ENCODE measurements at regions not wholly inside any gene's neighbourhood (a gene's known extent, or its start where the extent isn't known, plus 50 kb on each side); places are given as distances from the start of the nearest gene placed in this dataset.

GRCh38 chr10:78129211-78129610 is 95.5 kb downstream of the RPS24 start:
- Histone ChIP-seq H3K4me1 (ENCODE audit: insufficient read depth, insufficient read length) (no peaks in the 10 kb centered on the region), H3K27me3 (ENCODE audit: insufficient read depth, insufficient read length) (no peaks in the 10 kb centered on the region), H3K9me3 (ENCODE audit: insufficient read depth, low read length) (no peaks in the 10 kb centered on the region), H3K36me3 (ENCODE audit: insufficient read depth, insufficient read length, low read length) (no peaks in the 10 kb centered on the region), H3K4me3 (ENCODE audit: insufficient read length, low read depth) (no peak overlapping the region), H3K9ac (ENCODE audit: insufficient read length, low read depth) (no peak overlapping the region)
- DNase-seq (ENCODE audit: low read depth, low spot score), result no peak
- TF ChIP-seq YY1 (IDR thresholded peaks at IDR 0.05; ENCODE audit: insufficient read depth, insufficient read length) (no peak), ZNF274 (IDR thresholded peaks at IDR 0.05; ENCODE audit: low read depth, low read length) (no peak), SUZ12 (IDR thresholded peaks at IDR 0.05; ENCODE audit: extremely low read depth, insufficient read depth, insufficient read length) (no peak)

- no peak for DNase-seq (ENCODE audit: low read depth, low spot score)
- H3K4me1 ChIP-seq (ENCODE audit: insufficient read depth, insufficient read length), result no peaks in the 10 kb centered on the region
- H3K9ac ChIP-seq (ENCODE audit: insufficient read length, low read depth), result no peak overlapping the region
- no peaks in the 10 kb centered on the region for H3K9me3 ChIP-seq (ENCODE audit: insufficient read depth, low read length)
- TF ChIP-seq ZNF274 (IDR thresholded peaks at IDR 0.05; ENCODE audit: low read depth, low read length) (no peak), SUZ12 (IDR thresholded peaks at IDR 0.05; ENCODE audit: extremely low read depth, insufficient read depth, insufficient read length) (no peak), YY1 (IDR thresholded peaks at IDR 0.05; ENCODE audit: insufficient read depth, insufficient read length) (no peak)
- no peaks in the 10 kb centered on the region for H3K36me3 ChIP-seq (ENCODE audit: insufficient read depth, insufficient read length, low read length)
- H3K27me3 ChIP-seq (ENCODE audit: insufficient read depth, insufficient read length), result no peaks in the 10 kb centered on the region
- no peak overlapping the region for H3K4me3 ChIP-seq (ENCODE audit: insufficient read length, low read depth)
Measured at GRCh38 chr10:78130966-78131710, 97.5 kb downstream of the RPS24 start.

GRCh38 chr10:78134773-78135306 is 101.2 kb downstream of the RPS24 start:
- Histone ChIP-seq H3K4me3 (ENCODE audit: insufficient read length, low read depth) (no peak overlapping the region), H3K36me3 (ENCODE audit: insufficient read depth, insufficient read length, low read length) (no peaks in the 10 kb centered on the region), H3K9ac (ENCODE audit: insufficient read length, low read depth) (no peak overlapping the region), H3K9me3 (ENCODE audit: insufficient read depth, low read length) (no peaks in the 10 kb centered on the region), H3K27me3 (ENCODE audit: insufficient read depth, insufficient read length) (no peaks in the 10 kb centered on the region), H3K4me1 (ENCODE audit: insufficient read depth, insufficient read length) (no peaks in the 10 kb centered on the region)
- TF ChIP-seq YY1 (IDR thresholded peaks at IDR 0.05; ENCODE audit: insufficient read depth, insufficient read length) (no peak), ZNF274 (IDR thresholded peaks at IDR 0.05; ENCODE audit: low read depth, low read length) (no peak), SUZ12 (IDR thresholded peaks at IDR 0.05; ENCODE audit: extremely low read depth, insufficient read depth, insufficient read length) (no peak)
- no peak for DNase-seq (ENCODE audit: low read depth, low spot score)

- Histone ChIP-seq H3K36me3 (ENCODE audit: insufficient read depth, insufficient read length, low read length) (no peaks in the 10 kb centered on the region), H3K9ac (ENCODE audit: insufficient read length, low read depth) (no peak overlapping the region), H3K4me3 (ENCODE audit: insufficient read length, low read depth) (no peak overlapping the region), H3K9me3 (ENCODE audit: insufficient read depth, low read length) (peaks cover 7% of the 10 kb centered on the region), H3K4me1 (ENCODE audit: insufficient read depth, insufficient read length) (no peaks in the 10 kb centered on the region), H3K27me3 (ENCODE audit: insufficient read depth, insufficient read length) (no peaks in the 10 kb centered on the region)
- TF ChIP-seq SUZ12 (IDR thresholded peaks at IDR 0.05; ENCODE audit: extremely low read depth, insufficient read depth, insufficient read length) (no peak), ZNF274 (IDR thresholded peaks at IDR 0.05; ENCODE audit: low read depth, low read length) (no peak)
- DNase-seq (ENCODE audit: low read depth, low spot score), result no peak
Measured at GRCh38 chr10:78137147-78137546, 103.5 kb downstream of the RPS24 start.

- Histone ChIP-seq H3K36me3 (ENCODE audit: insufficient read depth, insufficient read length, low read length) (no peaks in the 10 kb centered on the region), H3K9me3 (ENCODE audit: insufficient read depth, low read length) (peaks cover 12% of the 10 kb centered on the region), H3K9ac (ENCODE audit: insufficient read length, low read depth) (no peak overlapping the region), H3K4me3 (ENCODE audit: insufficient read length, low read depth) (no peak overlapping the region), H3K4me1 (ENCODE audit: insufficient read depth, insufficient read length) (no peaks in the 10 kb centered on the region), H3K27me3 (ENCODE audit: insufficient read depth, insufficient read length) (no peaks in the 10 kb centered on the region)
- no peak for TF ChIP-seq YY1 (IDR thresholded peaks at IDR 0.05; ENCODE audit: insufficient read depth, insufficient read length)
- TF ChIP-seq ZNF274 (IDR thresholded peaks at IDR 0.05; ENCODE audit: low read depth, low read length), result no peak
- no peak for TF ChIP-seq SUZ12 (IDR thresholded peaks at IDR 0.05; ENCODE audit: extremely low read depth, insufficient read depth, insufficient read length)
- no peak for DNase-seq (ENCODE audit: low read depth, low spot score)
Measured at GRCh38 chr10:78139341-78139740, 105.7 kb downstream of the RPS24 start.

GRCh38 chr10:78140066-78140630 is 106.5 kb downstream of the RPS24 start:
- DNase-seq (ENCODE audit: low read depth, low spot score), result no peak
- Histone ChIP-seq H3K9me3 (ENCODE audit: insufficient read depth, low read length) (peaks cover 12% of the 10 kb centered on the region), H3K27me3 (ENCODE audit: insufficient read depth, insufficient read length) (no peaks in the 10 kb centered on the region), H3K4me3 (ENCODE audit: insufficient read length, low read depth) (no peak overlapping the region), H3K36me3 (ENCODE audit: insufficient read depth, insufficient read length, low read length) (no peaks in the 10 kb centered on the region), H3K9ac (ENCODE audit: insufficient read length, low read depth) (no peak overlapping the region), H3K4me1 (ENCODE audit: insufficient read depth, insufficient read length) (no peaks in the 10 kb centered on the region)
- TF ChIP-seq YY1 (IDR thresholded peaks at IDR 0.05; ENCODE audit: insufficient read depth, insufficient read length), result no peak
- no peak for TF ChIP-seq SUZ12 (IDR thresholded peaks at IDR 0.05; ENCODE audit: extremely low read depth, insufficient read depth, insufficient read length)
- TF ChIP-seq ZNF274 (IDR thresholded peaks at IDR 0.05; ENCODE audit: low read depth, low read length), result no peak

- no peak overlapping the region for H3K4me3 ChIP-seq (ENCODE audit: insufficient read length, low read depth)
- no peak overlapping the region for H3K9ac ChIP-seq (ENCODE audit: insufficient read length, low read depth)
- peaks cover 12% of the 10 kb centered on the region for H3K9me3 ChIP-seq (ENCODE audit: insufficient read depth, low read length)
- no peaks in the 10 kb centered on the region for H3K27me3 ChIP-seq (ENCODE audit: insufficient read depth, insufficient read length)
- H3K36me3 ChIP-seq (ENCODE audit: insufficient read depth, insufficient read length, low read length), result no peaks in the 10 kb centered on the region
- H3K4me1 ChIP-seq (ENCODE audit: insufficient read depth, insufficient read length), result no peaks in the 10 kb centered on the region
- no peak for DNase-seq (ENCODE audit: low read depth, low spot score)
- TF ChIP-seq SUZ12 (IDR thresholded peaks at IDR 0.05; ENCODE audit: extremely low read depth, insufficient read depth, insufficient read length) (no peak), ZNF274 (IDR thresholded peaks at IDR 0.05; ENCODE audit: low read depth, low read length) (no peak)
Measured at GRCh38 chr10:78143576-78143975, 109.9 kb downstream of the RPS24 start.
